H54 (cell line): ENCODE measurements at regions not wholly inside any gene's neighbourhood (a gene's known extent, or its start where the extent isn't known, plus 50 kb on each side); places are given as distances from the start of the nearest gene placed in this dataset.

Source experiments
- DNase-seq: peaks from one replicate; pipeline ENCODE4 v3.0.0; 2011; ENCODE audit warnings: low spot score, mixed read lengths; ENCODE audit not compliant: insufficient read length
- FAIRE-seq: peaks from 3 replicates; lab custom pipeline; 2011; peaks lifted over from hg19 to GRCh38; lab: Jason Lieb, UNC
- POLR2A ChIP-seq: IDR thresholded peaks from 2 replicates; pipeline ENCODE4 v1.6.1; 2011; ENCODE audit warnings: low read depth, mild to moderate bottlenecking, low read length

DNA sequence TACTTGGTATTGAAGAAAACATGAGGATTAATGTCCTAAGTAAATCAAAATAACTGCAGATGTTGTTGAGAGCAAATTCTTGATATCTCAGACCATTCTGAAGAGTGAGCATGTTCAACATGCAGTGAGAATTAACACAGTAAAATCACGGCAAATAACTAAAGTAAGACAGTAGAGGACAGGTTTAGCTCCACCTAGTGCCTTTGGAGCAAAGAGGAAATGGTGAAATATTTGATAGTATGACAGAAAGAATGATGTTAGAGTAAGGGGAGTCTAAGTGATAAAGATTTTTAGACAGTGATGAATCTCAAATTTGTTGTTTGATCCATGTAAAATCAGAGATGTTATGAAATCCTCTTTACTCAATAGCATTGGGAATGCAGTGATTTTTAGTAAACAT lies 424.2 kb downstream of the TMEM161B start:
- TF ChIP-seq POLR2A, result no peak
- no peak for DNase-seq
- FAIRE-seq, result no peak

DNA sequence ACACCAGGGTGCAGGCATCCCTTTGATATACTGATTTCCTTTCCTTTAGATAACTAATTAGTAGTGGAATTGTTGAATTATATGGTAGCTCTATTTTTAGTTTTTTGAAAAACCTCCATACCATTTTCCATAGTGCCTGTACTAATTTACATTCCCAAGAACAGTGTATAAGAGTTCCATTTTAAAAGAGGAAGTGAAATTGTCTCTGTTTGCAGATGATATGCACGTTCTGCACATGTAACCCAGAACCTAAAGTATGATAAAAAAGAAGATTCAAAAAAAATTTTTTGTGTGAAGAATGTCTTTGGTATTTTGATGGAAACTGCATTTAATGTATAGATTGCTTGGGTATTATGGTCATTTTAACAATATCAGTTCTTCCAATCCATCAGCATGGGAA lies 424.0 kb upstream of the CCNH start:
- FAIRE-seq, result no peak
- DNase-seq, result no peak
- no peak for TF ChIP-seq POLR2A

DNA sequence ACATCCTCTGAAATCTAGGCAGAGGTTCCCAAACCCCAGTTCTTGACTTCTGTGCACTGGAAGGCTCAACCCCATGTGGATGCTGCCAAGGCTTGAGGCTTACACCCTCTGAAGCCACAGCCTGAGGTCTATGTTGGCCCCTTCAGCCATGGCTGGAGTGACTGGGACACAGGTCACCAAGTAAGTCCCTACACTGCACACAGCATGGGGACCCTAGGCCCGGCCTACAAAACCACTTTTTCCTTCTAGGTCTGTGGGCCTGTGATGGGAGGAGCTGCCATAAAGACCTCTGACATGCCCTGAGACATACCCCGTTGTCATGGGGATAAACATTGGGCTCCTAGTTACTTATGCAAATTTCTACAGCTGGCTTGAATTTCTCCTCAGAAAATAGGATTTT lies 418.8 kb upstream of the CCNH start:
- DNase-seq (no peak), FAIRE-seq (no peak)
- no peak for TF ChIP-seq POLR2A

DNA sequence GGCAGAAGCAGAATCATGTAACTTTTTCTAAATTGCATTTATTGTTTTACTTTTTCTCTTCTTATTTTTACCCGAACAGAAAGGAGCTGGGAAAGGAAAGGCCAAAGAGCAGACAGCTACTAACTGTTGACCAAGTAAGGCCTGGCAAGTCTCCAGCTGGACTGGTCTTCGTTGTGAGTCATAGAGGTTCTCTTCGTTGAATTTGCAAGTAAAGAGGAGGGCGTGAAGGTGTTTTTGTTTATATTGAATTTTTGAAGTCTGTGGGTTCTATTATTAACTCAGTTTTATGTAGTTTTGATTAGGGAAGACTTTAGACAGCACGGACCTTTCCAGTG lies 416.5 kb upstream of the CCNH start:
- DNase-seq, result peak; percentile 4
- TF ChIP-seq POLR2A, result no peak
- FAIRE-seq, result no peak

DNA sequence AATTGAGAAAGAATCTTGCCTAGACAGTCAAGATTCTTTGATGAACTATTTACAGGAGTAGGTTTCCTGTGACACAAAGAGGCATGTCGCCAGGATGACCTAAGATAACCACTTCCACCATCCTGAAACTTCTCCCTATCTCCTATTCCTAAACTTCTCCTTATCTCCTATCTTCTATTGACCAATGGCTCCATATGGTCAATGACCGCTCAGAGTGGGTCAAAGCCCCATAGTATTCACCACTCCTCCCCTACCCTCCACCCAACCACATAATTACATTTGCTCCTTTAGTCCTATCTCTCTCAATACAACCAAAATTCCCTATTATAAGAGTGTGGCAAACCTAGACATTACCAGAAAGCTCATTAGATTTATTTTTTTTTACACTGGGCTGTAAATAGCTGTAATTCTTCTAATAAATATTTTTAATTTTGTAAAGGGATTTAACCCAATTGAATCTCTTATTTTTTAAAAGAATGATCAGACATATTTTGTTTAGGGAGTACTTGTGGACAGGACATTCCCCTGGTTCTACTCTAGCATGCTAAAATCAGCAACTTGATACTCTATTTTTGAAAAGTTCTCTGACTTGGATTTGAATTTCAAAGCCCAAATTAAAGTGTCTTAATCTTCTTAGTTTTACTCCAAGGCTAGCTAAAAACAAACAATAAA lies 416.0 kb upstream of the CCNH start:
- no peak for FAIRE-seq
- TF ChIP-seq POLR2A, result no peak
- DNase-seq, result no peak

DNA sequence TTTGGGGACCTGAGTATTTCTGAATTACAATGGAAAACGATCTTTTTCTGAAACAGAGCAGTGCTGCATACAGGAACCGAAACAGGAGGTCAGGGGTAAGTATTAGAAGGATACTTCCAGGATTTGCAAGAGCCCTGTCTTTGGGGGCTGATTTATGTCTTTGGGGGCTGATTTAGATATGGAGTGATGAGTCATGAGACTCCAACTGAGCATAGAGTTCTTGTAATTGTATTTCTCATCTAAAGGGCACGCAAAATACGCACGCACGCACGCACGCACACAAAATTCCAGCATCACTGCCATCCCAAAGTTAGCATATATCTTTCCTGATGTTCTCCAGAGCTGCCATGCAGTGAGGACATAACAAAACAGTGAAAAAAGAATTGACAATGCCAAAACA lies 414.8 kb upstream of the CCNH start:
- TF ChIP-seq POLR2A, result no peak
- FAIRE-seq (no peak), DNase-seq (no peak)

DNA sequence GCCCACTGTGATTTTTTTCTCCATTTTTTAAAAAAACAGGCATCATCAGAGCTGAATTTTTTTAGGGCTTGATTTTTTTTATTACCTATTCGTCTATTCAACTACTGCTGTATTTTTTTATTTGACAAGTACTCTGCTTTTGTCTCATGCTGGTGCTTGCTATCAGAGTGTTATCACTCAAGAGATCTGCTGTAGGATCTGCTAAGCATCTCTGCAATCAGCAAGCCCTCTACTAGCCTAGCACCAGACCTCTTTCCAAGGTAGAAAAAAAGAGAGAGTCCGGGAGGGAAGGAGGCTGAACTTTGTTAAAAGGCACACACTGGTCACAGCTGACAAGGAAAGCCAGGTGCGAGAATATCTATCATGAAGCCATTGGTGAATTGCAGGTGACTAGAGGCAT lies 413.8 kb upstream of the CCNH start:
- no peak for TF ChIP-seq POLR2A
- DNase-seq (no peak), FAIRE-seq (no peak)

DNA sequence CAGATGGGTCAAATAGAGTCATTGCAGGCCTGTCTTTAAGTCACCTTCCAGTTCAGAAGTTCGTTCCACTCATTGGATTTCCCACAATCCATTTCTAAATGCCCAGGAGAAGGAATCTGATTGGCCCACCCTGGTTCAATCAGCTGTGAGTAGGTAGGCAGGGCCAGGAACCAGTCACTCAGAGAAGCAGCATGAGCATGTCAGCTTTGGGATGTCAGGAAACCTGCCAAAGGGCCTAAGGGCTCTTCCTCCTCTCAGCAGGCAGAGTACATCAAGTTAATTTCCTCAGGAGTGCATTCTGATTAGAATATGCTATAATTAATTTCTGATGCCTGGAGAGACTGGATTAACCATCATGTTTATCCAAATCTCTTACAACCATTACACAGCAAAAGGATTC lies 412.9 kb upstream of the CCNH start:
- DNase-seq (no peak), FAIRE-seq (no peak)
- no peak for TF ChIP-seq POLR2A

DNA sequence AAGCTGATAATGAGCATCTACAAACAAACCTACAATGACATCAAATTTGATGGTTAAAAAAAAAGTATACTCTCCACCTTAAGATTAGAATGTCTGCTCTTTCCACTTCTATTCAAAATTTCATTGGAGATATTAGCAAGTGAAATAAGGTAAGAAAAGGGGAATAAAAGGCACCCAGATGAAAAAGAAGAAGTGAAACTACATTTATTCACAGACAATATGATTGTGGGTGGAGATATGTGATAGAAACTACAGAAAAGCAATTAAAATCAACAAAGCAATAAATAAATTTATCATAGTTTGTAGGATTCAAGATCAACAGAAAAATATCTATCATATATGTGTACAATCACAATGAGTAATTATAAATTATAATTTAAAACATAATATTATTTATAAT lies 395.1 kb upstream of the CCNH start:
- no peak for TF ChIP-seq POLR2A
- no peak for FAIRE-seq
- no peak for DNase-seq

DNA sequence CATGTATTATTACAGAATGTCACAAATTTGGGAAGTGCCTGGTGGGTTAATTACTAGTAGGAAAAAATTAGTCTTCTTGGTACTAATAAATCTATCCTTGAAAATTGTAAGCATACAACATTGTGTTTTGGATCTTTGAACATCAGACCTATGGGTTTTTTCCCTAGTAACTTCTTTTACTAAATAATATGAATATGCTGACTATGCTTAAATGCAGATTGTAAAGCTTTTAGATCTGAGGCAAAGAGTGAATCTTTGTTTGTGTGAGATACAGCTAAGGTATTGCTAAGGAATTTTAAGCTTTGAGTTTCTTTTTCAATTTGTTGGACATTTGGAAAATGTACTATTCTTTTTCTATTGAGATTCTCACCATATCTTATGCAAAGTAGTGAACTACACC lies 390.6 kb upstream of the CCNH start:
- DNase-seq, result no peak
- no peak for FAIRE-seq

DNA sequence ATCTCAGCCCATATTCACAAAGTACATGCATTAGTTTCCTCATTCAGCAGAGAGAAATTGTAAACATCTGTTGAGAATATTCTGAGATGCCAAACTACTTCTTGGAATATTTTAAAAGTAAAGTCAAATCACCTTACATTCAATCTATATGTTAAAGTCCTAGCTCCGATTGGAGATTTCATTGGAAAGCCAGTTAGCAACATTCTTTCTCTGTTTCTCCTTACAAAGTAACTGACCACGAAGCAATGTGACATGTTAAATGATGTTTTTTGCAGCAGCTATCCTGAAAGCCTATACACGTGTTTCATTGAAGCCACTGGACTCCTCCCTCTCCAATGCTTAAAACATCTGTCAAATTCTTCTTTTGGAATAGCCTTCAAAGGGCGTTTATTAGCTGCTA lies 379.1 kb upstream of the CCNH start:
- no peak for TF ChIP-seq POLR2A
- DNase-seq, result no peak
- FAIRE-seq, result no peak

More for the DNA sequence above, 390.6 kb upstream of the CCNH start:
- TF ChIP-seq POLR2A, result no peak

DNA sequence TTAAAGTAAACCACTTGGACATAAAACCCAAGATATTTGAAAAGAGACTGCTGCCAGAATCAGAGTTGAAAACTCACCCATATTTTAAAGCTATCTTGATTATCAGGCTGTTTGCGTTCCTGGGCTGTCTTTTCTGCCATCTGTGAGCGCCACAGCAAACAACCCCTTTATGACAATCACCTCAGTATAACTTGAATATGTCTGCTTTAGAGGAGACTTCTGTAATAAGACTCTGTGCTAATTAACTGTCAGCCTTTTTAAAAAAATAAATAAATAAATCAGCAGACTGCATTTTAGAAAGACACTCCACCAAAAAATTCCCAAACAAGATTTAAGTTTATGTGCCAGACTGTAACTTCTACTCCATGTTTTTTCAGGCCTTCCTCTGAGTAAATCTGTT lies 375.7 kb upstream of the CCNH start:
- FAIRE-seq (no peak), DNase-seq (no peak)
- no peak for TF ChIP-seq POLR2A

DNA sequence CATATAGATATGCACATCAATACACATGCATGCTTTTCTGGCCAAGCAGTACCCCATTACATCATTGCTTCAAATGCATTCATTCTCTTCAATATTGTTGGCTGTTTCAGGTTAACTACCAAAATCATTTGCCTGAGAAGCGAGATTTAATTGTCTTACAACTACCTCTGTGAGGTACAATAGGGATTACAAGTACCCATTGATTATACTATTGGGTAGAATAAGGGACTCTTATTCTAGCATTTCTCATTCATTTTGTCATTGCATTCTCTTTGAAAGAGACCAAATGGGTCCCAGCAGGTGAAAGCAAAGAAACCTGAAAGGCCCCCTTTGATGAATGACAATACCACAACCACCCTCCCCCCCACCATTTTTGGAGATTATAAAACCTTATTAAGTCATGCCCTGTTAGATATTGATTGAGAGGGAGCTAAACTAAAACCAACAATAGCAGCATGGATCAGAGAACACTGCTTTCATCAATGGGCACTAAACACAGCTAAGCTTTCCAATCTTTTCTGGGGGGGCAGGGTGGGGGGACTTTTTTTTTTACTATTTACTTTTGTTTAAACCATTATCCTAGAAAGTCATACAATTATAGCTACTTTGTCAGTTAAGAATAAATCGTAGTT lies 375.0 kb upstream of the CCNH start:
- no peak for FAIRE-seq

DNA sequence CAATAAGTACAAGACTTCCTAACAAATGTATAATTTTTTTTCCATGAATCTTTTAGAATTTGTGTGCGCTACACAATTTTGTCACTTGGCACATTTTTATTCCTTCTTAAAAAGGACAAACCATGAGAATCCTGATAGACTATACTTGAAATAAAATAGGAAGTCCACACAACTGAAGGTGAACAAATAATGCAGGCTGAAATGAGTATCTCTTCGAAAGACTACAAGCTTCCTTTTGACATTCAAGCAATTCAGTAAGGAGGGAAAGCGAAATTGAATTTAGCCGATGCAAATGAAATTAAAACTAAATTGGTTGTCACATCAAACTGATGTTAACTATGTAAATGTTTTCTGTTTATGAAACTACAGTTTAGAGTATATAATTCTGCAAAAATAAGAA lies 374.4 kb upstream of the CCNH start:
- FAIRE-seq, result no peak
- no peak for DNase-seq
- no peak for TF ChIP-seq POLR2A

More for the DNA sequence above, 375.0 kb upstream of the CCNH start:
- TF ChIP-seq POLR2A, result no peak
- no peak for DNase-seq

DNA sequence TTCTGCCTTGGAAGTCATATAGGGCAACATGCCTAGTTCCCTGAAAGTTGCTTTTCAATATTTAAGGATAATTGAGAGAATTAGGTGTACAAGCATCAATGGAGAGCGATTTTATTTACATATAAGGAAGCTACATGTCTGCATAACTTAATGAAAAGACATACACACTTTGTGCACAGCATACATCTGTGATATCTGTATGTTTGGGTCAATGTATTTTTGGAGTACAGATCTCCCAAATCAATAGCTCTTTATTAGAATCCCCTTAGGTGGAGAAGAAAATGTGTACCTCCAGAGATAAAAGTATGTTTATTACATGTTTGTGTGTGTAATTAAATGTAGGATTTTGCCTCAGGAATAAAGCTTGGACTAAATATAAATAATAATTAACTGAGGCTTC lies 373.7 kb upstream of the CCNH start:
- no peak for TF ChIP-seq POLR2A
- FAIRE-seq (no peak), DNase-seq (no peak)

DNA sequence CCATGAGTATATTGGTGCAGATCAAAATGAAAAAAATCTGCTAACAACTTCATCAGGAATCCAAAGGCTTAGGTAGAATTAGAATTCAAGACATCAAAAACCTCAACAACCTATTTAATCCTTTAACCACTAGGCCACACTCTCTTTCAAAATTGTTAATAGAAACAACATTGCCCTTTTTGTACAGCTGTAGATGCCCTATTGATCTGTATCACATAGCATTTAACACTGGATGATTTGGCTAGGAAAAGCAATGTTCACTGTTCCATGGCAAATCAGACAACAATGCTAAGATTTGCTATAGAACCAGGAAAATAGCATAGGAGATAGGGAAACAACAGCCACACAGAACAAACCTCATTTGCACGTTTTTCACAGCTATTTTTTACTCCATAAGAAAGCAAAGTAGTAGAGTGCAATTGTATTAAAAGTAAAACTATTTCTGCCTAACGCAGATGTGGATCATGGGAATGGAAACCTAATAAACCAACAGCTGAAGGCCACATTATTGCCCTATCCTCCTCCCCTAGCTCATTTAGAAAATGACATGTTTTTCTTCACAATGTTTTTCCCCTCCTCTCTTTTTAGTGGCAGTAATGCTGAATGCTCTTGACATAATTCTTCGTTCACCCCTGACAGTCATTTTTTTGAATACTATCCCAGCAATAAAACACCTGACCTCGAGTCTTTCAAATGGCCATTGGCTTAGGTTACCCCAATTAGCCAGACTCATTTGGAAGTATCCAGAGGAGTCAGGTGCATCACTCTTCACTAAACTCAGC lies 373.0 kb upstream of the CCNH start:
- TF ChIP-seq POLR2A, result no peak
- FAIRE-seq (no peak), DNase-seq (no peak)
